MM.1S (cell line): ENCODE measurements at regions not wholly inside any gene's neighbourhood (a gene's known extent, or its start where the extent isn't known, plus 50 kb on each side); places are given as distances from the start of the nearest gene placed in this dataset.

ENCODE experiments used
- DNase-seq: peaks from one replicate; pipeline ENCODE4 v3.0.0-alpha.2; 2015
- H2AFZ ChIP-seq: fragments of 300-600 bp; sonication (generic); 2 replicates; pipeline ENCODE4 v1.6.0; 2016; ENCODE audit warnings: antibody characterized with exemption, low read length
- H3F3A ChIP-seq: fragments of 300-600 bp; sonication (generic); 2 replicates; pipeline ENCODE4 v1.6.1; 2016; ENCODE audit warnings: mild to moderate bottlenecking, antibody characterized with exemption, low read length, moderate library complexity, mixed read lengths; ENCODE audit not compliant: insufficient read depth
- H3K27ac ChIP-seq: fragments of 300-600 bp; sonication (generic); 2 replicates; pipeline ENCODE4 v1.5.1; 2016; ENCODE audit warnings: mild to moderate bottlenecking, low read length
- H3K27me3 ChIP-seq: fragments of 300-600 bp; sonication (generic); replicated peaks from 2 replicates; pipeline ENCODE4 v1.6.0; 2016; ENCODE audit warnings: low read length; ENCODE audit not compliant: insufficient read depth
- H3K36me3 ChIP-seq: fragments of 300-600 bp; sonication (generic); replicated peaks from 2 replicates; pipeline ENCODE4 v1.6.1; 2016; ENCODE audit warnings: mild to moderate bottlenecking, low read length, mixed read lengths; ENCODE audit not compliant: insufficient read depth
- H3K4me1 ChIP-seq: fragments of 300-600 bp; sonication (generic); 2 replicates; pipeline ENCODE4 v1.6.1; 2016; ENCODE audit warnings: low read length, mixed read lengths
- H3K4me2 ChIP-seq: fragments of 300-600 bp; sonication (generic); 2 replicates; pipeline ENCODE4 v1.6.0; 2016; ENCODE audit warnings: low read depth, low read length
- H3K4me3 ChIP-seq: fragments of 300-600 bp; sonication (generic); 2 replicates; pipeline ENCODE4 v1.5.1; 2016; ENCODE audit warnings: low read length, mixed read lengths
- H3K79me2 ChIP-seq: fragments of 300-600 bp; sonication (generic); 2 replicates; pipeline ENCODE4 v1.6.1; 2016; ENCODE audit warnings: mixed run types, low read length, mixed read lengths
- H3K9ac ChIP-seq: fragments of 300-600 bp; sonication (generic); 2 replicates; pipeline ENCODE4 v1.6.1; 2016; ENCODE audit warnings: low read length, mixed read lengths
- H3K9me2 ChIP-seq: fragments of 300-600 bp; sonication (generic); replicated peaks from 2 replicates; pipeline ENCODE4 v1.6.1; 2016; ENCODE audit warnings: mild to moderate bottlenecking, low read length, mixed read lengths; ENCODE audit not compliant: insufficient read depth
- H3K9me3 ChIP-seq: fragments of 300-600 bp; sonication (generic); replicated peaks from 2 replicates; pipeline ENCODE4 v1.6.1; 2016; ENCODE audit warnings: mild to moderate bottlenecking, low read length, mixed read lengths; ENCODE audit not compliant: insufficient read depth
- H4K20me1 ChIP-seq: fragments of 300-600 bp; sonication (generic); 2 replicates; pipeline ENCODE4 v1.6.1; 2016; ENCODE audit warnings: mild to moderate bottlenecking, low read length, moderate library complexity, mixed read lengths; ENCODE audit not compliant: insufficient read depth
- CTCF ChIP-seq: fragments of 300-600 bp; sonication (generic); IDR thresholded peaks from 2 replicates; pipeline ENCODE4 v1.5.1; 2016; ENCODE audit warnings: antibody characterized with exemption, low read length, mixed read lengths
- EZH2 ChIP-seq: fragments of 300-600 bp; sonication (generic); optimal IDR thresholded peaks from 2 replicates; pipeline ENCODE3; 2017; ENCODE audit warnings: low read depth, mild to moderate bottlenecking, antibody characterized with exemption, low read length, mixed read lengths
- EZH2phosphoT487 ChIP-seq: fragments of 300-600 bp; sonication (generic); IDR thresholded peaks from 2 replicates; pipeline ENCODE4 v1.6.1; 2018; ENCODE audit warnings: antibody characterized with exemption, low read length

- TF ChIP-seq EZH2phosphoT487 (no peak), CTCF (no peak), EZH2 (no peak)
- Histone ChIP-seq H2AFZ (no peak overlapping the region), H3K79me2 (no peaks in the 10 kb centered on the region), H3F3A (no peaks in the 10 kb centered on the region), H3K9ac (no peak overlapping the region), H3K4me3 (no peak overlapping the region), H3K36me3 (no peaks in the 10 kb centered on the region), H3K4me1 (no peaks in the 10 kb centered on the region), H3K4me2 (no peak overlapping the region), H3K27me3 (peaks cover 60% of the 10 kb centered on the region), H4K20me1 (no peaks in the 10 kb centered on the region), H3K9me2 (no peaks in the 10 kb centered on the region), H3K27ac (no peak overlapping the region), H3K9me3 (no peaks in the 10 kb centered on the region)
- DNase-seq = no peak
Measured at GRCh38 chr7:156026603-156027002, 214.3 kb upstream of the SHH start.

- Histone ChIP-seq H3K79me2 (no peaks in the 10 kb centered on the region), H4K20me1 (no peaks in the 10 kb centered on the region), H3K36me3 (no peaks in the 10 kb centered on the region), H3F3A (no peaks in the 10 kb centered on the region), H3K4me1 (no peaks in the 10 kb centered on the region), H3K4me2 (no peak overlapping the region), H3K9me3 (no peaks in the 10 kb centered on the region), H3K9ac (no peak overlapping the region), H2AFZ (no peak overlapping the region), H3K27me3 (peaks cover 60% of the 10 kb centered on the region), H3K27ac (no peak overlapping the region), H3K9me2 (no peaks in the 10 kb centered on the region), H3K4me3 (no peak overlapping the region)
- no peak for DNase-seq
- TF ChIP-seq CTCF (no peak), EZH2 (no peak), EZH2phosphoT487 (no peak)
Measured at GRCh38 chr7:156026076-156026600, 213.9 kb upstream of the SHH start.

- H3K4me3 ChIP-seq = no peak overlapping the region
- DNase-seq = no peak
- H2AFZ ChIP-seq = no peak overlapping the region
- H4K20me1 ChIP-seq = no peaks in the 10 kb centered on the region
- no peaks in the 10 kb centered on the region for H3K79me2 ChIP-seq
- H3K9me2 ChIP-seq = no peaks in the 10 kb centered on the region
- H3F3A ChIP-seq = no peaks in the 10 kb centered on the region
- no peaks in the 10 kb centered on the region for H3K4me1 ChIP-seq
- no peak overlapping the region for H3K27ac ChIP-seq
- H3K9ac ChIP-seq = no peak overlapping the region
- no peaks in the 10 kb centered on the region for H3K9me3 ChIP-seq
- H3K27me3 ChIP-seq = peaks cover 63% of the 10 kb centered on the region
- H3K4me2 ChIP-seq = no peak overlapping the region
- no peaks in the 10 kb centered on the region for H3K36me3 ChIP-seq
- TF ChIP-seq EZH2 (no peak), EZH2phosphoT487 (no peak), CTCF (no peak)
Measured at GRCh38 chr7:156025675-156026074, 213.4 kb upstream of the SHH start.
